WERI-Rb-1 (cell line): ENCODE measurements at regions not wholly inside any gene's neighbourhood (a gene's known extent, or its start where the extent isn't known, plus 50 kb on each side); places are given as distances from the start of the nearest gene placed in this dataset.
A peak's percentile ranks its signal among the peaks of the same experiment; 100 is the strongest.

Experiments
- DNase-seq: peaks from one replicate; pipeline ENCODE4 v3.0.0-alpha.2; 2020
- H3K27ac ChIP-seq: fragments of 250-450 bp; sonication (Bioruptor Pico); 2 replicates; pipeline ENCODE4 v1.5.1; 2020; ENCODE audit warnings: mild to moderate bottlenecking, moderate library complexity
- H3K27me3 ChIP-seq: fragments of 250-450 bp; sonication (Bioruptor Pico); 2 replicates; pipeline ENCODE4 v1.5.1; 2021; ENCODE audit warnings: mild to moderate bottlenecking, low read depth, moderate library complexity; ENCODE audit not compliant: insufficient read depth, severe bottlenecking
- H3K36me3 ChIP-seq: fragments of 250-450 bp; sonication (Bioruptor Pico); 2 replicates; pipeline ENCODE4 v1.5.1; 2020; ENCODE audit warnings: mild to moderate bottlenecking, moderate library complexity
- H3K4me3 ChIP-seq: 2 replicates; pipeline ENCODE4 v1.5.1; 2011; ENCODE audit warnings: low read depth, mild to moderate bottlenecking, control low read depth, low read length
- H3K9me3 ChIP-seq: fragments of 250-450 bp; sonication (Bioruptor Pico); 2 replicates; pipeline ENCODE4 v1.5.1; 2021; ENCODE audit warnings: mild to moderate bottlenecking, moderate library complexity; ENCODE audit not compliant: severe bottlenecking
- TF ChIP-seq, protein P1 (sequence below): IDR thresholded peaks from 2 replicates; pipeline ENCODE4 v1.5.1; 2011; ENCODE audit warnings: low read depth, mild to moderate bottlenecking, control low read depth, inconsistent platforms, low read length

DNA sequence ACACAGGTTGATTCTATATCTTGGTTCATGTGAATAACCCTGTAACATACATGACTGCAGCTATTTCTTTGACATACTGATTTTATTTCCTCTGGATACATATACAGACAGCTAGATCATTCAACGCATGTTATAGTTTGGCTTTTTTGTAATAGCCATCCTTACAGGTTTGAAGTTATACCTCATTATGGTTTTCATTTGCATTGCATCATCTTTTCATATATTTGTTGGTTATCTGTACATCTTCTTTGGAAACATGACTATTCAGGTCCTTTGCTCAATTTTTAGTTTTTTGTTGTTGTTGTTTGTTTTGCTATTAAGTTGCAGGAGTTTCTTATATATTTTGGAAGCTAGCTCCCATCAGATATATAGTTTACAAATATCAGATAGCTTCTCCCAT is 276.2 kb upstream of the NETO1 start:
- H3K4me3 ChIP-seq, result no peak overlapping the region
- TF ChIP-seq, protein P1, sequence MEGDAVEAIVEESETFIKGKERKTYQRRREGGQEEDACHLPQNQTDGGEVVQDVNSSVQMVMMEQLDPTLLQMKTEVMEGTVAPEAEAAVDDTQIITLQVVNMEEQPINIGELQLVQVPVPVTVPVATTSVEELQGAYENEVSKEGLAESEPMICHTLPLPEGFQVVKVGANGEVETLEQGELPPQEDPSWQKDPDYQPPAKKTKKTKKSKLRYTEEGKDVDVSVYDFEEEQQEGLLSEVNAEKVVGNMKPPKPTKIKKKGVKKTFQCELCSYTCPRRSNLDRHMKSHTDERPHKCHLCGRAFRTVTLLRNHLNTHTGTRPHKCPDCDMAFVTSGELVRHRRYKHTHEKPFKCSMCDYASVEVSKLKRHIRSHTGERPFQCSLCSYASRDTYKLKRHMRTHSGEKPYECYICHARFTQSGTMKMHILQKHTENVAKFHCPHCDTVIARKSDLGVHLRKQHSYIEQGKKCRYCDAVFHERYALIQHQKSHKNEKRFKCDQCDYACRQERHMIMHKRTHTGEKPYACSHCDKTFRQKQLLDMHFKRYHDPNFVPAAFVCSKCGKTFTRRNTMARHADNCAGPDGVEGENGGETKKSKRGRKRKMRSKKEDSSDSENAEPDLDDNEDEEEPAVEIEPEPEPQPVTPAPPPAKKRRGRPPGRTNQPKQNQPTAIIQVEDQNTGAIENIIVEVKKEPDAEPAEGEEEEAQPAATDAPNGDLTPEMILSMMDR, result no peak

DNA sequence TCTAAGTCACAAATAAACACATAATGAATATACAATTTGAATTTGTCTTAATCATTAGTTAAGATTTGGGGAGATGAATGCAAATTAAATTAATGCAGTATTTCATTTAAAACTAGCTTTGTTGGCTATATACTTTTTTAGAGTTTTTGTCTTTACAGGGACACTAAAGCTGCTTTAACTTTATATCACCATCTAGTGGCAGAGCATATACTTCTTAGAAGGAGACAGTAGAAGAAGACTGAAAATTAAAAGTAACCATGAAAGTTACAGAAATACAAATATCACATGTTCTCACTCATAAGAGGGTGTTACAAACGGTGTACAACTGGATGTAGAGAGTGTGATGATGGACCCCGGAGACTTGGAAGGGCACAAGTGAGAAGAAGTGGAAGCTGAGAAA is 268.3 kb upstream of the NETO1 start:
- H3K9me3 ChIP-seq, result no peaks in the 10 kb centered on the region
- TF ChIP-seq, protein P1, result 0 out of 2 replicates have a peak, but pooled peaks have one; percentile 15

More for the DNA sequence above, 276.2 kb upstream of the NETO1 start:
- H3K36me3 ChIP-seq, result no peaks in the 10 kb centered on the region
- no peaks in the 10 kb centered on the region for H3K9me3 ChIP-seq
- no peak for DNase-seq
- no peak overlapping the region for H3K27ac ChIP-seq
- H3K27me3 ChIP-seq, result no peaks in the 10 kb centered on the region

DNA sequence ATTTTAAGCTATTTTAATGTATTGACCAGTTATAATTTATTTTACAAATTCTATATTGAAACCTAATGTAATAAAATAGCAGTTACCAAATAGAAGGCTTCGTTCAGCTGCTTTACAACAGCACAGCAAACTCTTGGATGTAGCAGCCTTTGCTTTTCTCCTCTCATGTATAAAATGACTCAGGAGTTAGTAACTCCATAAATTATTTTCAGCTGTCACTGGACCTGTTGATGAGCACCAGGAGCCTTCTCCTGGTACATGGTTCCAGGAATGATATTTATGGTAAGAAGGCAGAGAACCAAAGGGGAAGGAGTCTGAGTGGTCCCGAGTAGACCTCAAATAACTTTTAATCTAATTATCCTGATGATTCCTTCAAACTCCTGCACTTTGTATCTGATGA is 256.4 kb upstream of the NETO1 start:
- no peaks in the 10 kb centered on the region for H3K9me3 ChIP-seq
- no peak for DNase-seq
- no peak overlapping the region for H3K27ac ChIP-seq
- no peaks in the 10 kb centered on the region for H3K36me3 ChIP-seq
- no peak overlapping the region for H3K4me3 ChIP-seq
- H3K27me3 ChIP-seq, result no peaks in the 10 kb centered on the region
- TF ChIP-seq, protein P1, result no peak

More for the DNA sequence above, 268.3 kb upstream of the NETO1 start:
- DNase-seq, result no peak
- Histone ChIP-seq H3K4me3 (no peak overlapping the region), H3K27me3 (no peaks in the 10 kb centered on the region), H3K36me3 (no peaks in the 10 kb centered on the region), H3K27ac (no peak overlapping the region)

DNA sequence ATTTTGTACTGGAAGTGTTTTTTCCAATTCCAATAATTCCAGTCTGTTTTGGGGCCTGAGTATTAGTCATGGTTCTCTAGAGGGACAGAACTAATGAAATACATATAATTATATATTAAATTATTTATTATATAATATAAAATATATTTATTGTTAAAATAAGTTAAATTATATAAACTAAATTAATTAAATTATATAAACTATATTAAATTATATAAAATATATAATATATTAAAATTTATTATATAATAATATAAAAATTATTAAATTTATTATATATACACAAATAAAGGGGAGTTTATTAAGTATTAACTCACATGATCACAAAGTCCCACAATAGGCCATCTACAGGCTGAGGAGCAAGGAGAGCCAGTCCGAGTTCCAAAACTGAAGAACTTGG is 253.4 kb upstream of the NETO1 start:
- Histone ChIP-seq H3K36me3 (no peaks in the 10 kb centered on the region), H3K4me3 (no peak overlapping the region), H3K27me3 (no peaks in the 10 kb centered on the region), H3K9me3 (no peaks in the 10 kb centered on the region), H3K27ac (no peak overlapping the region)
- no peak for DNase-seq
- TF ChIP-seq, protein P1, result no peak

DNA sequence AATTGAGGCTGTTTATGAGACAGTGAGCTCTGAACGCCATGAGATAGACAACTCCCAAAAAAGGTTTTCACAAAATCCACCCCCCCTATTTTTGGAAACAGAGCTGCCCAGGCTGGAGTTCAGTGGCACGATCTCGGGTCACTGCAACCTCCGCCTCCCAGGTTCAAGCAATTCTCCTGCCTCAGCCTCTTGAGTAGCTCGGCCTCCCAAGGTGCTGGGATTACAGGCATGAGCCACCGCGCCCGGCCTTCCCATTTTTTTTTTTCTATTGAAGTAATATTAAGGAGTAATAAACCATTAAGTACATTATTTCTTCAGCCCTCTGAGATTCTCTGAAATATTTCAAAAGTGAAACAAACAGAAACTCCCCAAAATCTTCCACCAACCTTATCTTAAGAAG is 252.8 kb upstream of the NETO1 start:
- TF ChIP-seq, protein P1, result no peak
- Histone ChIP-seq H3K4me3 (no peak overlapping the region), H3K27ac (no peak overlapping the region)

DNA sequence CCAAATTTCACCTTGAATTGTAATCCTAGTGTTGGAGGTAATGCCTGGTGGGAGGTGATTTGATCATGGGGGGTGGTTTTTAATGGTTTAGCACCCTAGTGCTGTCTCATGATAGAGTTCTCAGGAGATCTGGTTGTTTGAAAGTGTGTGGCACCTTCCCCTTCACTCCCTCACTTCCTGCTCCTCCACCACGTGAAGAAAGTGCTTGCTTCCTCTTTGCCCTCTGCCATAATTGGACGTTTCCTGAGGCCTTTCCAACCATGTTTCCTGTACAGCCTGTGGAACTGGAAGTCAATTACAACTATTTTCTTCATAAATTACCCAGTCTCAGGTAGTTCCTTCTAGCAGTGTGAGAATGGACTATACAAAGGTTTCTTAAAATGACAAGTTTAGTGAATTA is 251.8 kb upstream of the NETO1 start:
- H3K9me3 ChIP-seq, result no peaks in the 10 kb centered on the region
- H3K4me3 ChIP-seq, result no peak overlapping the region
- H3K27ac ChIP-seq, result no peak overlapping the region
- TF ChIP-seq, protein P1, result no peak
- no peaks in the 10 kb centered on the region for H3K27me3 ChIP-seq
- no peak for DNase-seq
- no peaks in the 10 kb centered on the region for H3K36me3 ChIP-seq

More for the DNA sequence above, 252.8 kb upstream of the NETO1 start:
- no peak for DNase-seq
- no peaks in the 10 kb centered on the region for H3K9me3 ChIP-seq
- no peaks in the 10 kb centered on the region for H3K36me3 ChIP-seq
- H3K27me3 ChIP-seq, result no peaks in the 10 kb centered on the region
